Activated CD4-positive, alpha-beta T cell treated with anti-CD3 and anti-CD28 coated beads, Interleukin-2, amount 50 U/mL, for 1 hour (primary cell): ENCODE measurements at regions not wholly inside any gene's neighbourhood (a gene's known extent, or its start where the extent isn't known, plus 50 kb on each side); places are given as distances from the start of the nearest gene placed in this dataset.

Source experiments
- DNase-seq: peaks from one replicate; pipeline ENCODE4 v3.0.0-alpha.2; 2020

GRCh38 chr2:6359964-6360363, 505.7 kb downstream of the CMPK2 start:
- DNase-seq: no peak

DNA sequence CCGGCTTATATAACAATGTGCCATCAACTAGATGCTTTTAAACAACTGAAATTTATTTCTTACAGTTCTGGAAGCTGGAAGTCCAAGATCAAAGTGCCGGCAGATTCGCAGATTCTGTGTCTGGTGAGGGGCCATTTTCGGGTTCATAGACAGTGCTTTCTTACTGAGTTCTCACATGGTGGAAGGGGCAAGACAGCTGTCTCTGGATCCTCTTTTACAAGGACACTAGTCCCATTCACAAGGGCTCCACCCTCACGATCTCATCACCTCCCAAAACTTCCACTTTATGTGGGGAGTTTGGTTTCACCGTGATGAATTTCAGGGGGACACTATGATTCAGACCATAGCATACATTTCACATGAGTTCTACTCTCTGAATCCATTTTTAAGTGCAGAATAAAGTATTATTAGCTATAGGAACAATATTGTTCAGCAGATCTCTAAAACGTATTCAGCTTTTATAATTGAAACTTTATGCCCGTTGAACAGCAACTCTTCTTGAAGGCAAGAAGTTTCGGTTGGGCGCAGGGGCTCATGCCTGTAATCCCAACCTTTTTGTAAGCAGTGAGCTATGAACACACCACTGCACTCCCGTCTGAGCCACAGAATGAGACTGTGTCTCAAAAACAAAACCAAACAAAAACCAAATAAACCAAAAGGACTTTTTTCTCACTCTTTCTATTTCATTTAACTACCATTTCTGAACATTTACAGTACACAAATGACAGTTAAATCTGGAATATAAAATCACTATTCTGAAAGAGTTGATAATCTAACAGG, 502.8 kb downstream of the CMPK2 start:
- no peak for DNase-seq

- DNase-seq: no peak
Observed at GRCh38 chr2:6368281-6368680, 497.4 kb downstream of the CMPK2 start.

DNA sequence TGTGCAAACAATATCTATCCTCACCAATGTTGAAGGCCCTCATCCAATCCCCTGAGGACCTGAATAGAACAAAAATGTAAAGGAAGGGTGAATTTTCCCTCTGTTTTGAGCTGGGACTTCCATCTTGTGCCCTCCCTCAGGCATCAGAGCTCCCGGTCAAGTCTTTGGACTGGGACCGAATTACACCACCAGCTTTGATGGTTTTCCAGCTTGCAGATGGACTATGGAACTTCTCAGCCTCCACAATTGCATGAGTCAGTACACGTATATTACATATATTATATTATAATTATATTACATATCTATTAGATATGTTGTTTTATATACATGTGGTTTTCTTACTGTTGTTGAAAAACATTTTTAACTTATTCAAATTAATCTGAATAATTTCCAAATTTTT, 496.4 kb downstream of the CMPK2 start:
- DNase-seq: no peak

DNA sequence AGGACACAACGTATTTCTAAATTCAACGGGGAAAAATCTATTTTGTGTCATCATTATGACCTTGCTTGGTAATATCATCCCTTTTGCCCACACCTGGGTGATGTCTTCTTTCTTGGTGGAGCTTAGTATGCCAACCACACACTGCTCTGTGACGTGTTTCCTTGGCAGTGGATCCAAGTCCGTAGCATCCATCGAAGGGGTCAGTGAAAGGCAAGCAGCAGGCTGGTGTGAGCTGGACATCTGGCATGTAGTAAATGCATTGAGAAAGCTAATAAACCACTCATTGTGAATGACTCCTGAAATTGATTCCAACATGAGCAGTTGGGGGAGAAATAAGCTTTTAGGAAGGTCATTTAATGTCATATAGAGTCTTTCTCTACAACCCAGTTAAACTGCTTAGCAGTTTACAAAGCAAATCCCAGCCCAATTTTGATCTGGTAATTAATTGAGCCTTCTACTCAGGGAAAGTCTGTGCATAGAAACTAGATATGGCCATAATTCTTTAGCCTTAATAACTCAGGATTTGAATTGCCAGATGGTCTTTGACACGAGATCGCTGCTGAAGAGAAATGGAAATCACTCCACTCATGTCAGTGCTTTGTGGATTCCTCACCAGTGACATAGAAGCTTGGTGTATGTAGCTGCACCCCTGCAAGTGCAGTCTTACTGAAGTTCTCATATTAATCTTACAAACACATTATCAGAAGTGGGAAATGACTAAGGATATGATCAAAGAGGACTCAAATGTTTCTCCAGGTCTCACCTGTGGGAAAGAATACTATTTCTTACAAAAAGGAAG, 494.8 kb downstream of the CMPK2 start:
- no peak for DNase-seq

DNA sequence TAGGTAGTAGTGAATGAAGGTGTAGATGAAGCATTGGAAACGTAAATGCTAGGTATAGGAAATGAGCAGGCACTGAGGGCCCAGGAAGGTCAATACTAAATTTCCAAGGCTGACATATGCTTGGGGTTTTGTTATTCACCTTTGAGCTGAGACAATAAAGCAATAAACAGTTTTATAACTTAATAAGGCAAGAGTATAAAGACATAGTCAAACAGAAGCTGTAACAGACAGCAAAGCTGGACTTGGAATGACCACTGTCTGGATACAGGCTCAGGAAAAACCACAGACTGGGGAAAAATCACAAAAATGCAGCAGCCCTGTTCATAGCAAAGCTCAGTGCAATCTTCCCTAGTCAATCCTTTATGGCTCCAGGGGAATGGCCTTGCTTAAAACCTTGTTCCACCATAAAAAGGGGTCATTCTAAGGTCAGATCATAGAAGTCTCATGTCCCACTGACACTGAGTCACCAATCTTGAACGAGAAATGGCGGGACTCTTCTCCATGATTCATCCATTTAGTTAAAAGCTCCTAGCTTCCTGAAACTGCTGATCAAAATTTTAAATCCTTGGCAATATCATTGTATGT, 493.3 kb downstream of the CMPK2 start:
- DNase-seq: no peak

DNA sequence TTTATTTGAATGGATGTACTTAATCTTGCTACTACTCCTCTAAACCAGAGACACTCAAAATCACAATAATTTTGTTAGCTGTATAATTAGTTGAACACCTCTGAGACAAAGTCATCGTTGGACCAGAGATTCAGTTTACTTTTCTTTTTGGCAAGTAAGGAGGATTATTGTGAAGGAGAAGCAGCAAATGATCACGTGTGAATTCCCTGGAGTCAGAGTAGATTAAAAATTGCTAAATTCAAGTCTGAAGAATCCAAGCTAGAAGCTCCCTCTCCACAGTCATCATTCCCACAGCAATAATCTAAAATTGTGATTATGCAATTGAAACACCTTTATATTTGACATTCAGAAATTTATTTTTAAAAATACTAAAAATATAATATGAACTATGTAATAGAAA, 484.4 kb downstream of the CMPK2 start:
- no peak for DNase-seq

DNA sequence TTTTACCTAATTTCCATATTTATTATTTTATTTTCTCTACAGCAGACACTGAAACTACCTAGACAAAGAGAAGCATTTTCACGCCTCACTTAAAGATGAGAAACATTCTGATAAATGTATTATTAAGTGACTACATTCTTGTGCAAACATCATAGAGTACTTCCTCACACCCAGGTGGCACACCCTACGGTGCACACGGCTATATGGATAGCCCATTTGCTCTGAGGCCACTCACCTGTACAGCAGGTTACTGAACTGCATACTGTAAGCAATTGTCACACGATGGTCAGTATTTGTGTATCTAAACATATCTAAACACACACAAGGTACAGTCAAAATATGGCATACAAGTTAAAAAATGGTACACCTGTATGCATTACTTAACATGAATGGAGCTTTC, 481.4 kb downstream of the CMPK2 start:
- no peak for DNase-seq

DNA sequence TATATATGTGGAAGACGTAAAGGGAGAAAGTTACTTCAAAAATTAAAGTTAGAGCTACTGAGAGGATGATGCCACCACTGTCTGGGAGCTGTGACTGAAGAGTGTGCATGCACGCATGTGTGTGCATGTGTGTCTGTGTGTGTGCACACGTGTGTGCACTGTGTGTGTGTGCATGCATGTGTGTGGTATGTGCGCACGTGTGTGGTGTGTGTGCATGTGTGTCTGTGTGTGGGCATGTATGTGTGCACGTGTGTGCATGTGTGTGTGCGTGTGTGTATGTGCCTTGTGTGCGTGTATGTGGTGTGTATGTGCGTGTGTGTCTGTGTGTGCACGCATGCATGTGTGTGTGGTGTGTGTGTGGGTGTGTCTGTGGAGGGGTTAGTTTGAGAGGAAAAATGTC, 473.4 kb downstream of the CMPK2 start:
- DNase-seq: no peak

DNA sequence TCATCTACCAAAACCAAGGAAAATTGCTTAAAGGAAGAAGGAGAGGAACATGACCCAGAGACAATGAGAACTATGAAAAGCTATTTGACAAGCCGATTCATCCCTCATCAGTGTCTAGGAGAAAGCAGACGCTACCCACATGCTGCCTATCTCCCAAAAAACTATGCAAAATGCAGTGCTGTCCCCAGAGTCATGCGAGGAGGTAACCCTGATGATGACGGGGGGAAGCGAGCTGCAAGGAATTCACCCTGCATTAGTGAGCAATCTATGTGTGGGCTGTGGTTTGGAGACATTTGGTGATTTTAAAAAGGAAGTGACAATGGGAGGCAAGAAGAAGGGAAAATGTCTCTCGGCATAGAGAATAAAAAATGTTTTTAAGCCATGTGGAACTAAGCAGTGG, 472.7 kb downstream of the CMPK2 start:
- DNase-seq: no peak

DNA sequence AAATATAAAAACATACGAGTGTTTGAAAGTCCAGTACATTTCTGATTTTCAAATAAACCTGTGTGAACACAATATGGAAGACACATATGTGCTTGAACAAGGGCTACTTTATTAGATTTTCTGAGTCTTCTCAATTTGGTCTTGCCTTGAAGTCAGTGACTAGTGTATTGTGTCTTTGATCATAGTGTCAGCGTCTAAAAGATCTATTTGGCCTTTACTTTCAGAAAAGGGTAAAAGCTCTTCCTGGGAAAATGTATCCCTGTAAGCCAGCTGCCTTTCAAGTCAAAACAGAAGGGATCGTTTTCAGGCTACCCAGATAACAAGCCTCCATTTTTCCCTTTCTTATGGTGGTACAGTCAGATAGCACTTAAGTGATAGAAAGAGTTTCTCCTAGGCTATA, 471.9 kb downstream of the CMPK2 start:
- no peak for DNase-seq

- DNase-seq: no peak
Observed at GRCh38 chr2:6394276-6394675, 471.4 kb downstream of the CMPK2 start.

DNA sequence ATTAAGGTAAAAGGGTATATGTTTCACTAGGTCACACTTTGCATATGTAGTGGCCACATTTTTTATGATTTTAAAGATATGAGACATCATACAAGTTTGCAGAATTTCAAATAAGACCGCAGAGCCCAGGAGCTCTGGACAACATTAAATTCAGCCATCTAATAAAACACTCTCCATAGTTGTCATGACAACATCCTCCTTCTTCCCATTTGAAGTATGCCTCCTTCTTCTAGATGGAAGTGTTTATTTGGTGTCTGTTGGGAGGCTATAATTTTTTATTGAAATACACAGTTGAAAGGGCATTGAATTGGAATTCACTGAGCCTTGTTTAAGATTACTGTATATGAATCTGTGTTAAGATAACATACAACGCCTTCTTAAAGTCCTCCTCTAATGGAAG, 467.3 kb downstream of the CMPK2 start:
- no peak for DNase-seq

- no peak for DNase-seq
Observed at GRCh38 chr2:6401301-6401700, 464.4 kb downstream of the CMPK2 start.

DNA sequence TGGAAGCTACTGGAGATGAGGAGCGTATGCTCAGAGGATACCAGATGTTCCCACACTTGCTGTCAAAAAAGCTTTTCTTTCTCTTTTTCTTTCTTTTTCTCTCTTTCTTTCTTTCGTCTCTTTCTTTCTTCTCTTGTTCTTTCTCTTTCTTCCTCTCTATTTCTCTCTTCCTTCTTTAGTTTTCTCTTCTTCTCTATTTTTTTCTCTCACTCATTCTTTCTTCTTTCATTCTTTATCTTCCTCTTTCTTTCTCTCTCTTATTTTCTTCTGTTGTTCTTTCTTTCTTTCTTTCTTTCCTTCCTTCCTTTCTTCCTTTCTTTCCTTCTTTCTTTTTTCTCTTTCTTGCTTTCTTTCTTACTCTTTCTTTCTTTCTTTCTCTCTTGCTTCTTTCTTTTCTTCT, 457.6 kb downstream of the CMPK2 start:
- no peak for DNase-seq

GRCh38 chr2:6410313-6410712, 455.4 kb downstream of the CMPK2 start:
- DNase-seq: no peak

DNA sequence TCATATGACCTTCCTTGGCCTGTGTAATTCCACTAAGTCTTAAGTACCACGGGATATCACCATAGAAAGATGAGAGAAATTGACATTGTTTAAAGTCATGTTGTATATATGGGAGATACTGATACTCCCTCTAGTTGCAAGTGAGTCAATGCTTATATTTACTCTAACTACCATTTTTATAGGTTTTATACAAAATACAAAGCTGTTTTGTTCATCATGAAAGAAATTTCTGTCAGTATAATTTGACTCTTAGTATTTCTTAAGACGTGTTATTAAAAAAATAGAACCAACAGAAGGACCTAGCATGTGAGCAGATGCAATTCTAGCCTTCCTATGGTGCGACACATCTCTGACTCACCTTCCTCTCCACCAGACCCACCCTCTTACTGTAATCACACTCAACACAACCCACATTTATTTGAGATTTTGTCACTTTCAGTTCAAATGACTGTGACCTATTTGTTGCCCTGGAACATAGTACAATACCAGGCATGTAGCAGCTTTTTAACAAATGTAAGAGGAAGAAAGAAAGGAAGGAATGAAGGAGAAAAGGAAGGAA, 453.1 kb downstream of the CMPK2 start:
- DNase-seq: no peak

DNA sequence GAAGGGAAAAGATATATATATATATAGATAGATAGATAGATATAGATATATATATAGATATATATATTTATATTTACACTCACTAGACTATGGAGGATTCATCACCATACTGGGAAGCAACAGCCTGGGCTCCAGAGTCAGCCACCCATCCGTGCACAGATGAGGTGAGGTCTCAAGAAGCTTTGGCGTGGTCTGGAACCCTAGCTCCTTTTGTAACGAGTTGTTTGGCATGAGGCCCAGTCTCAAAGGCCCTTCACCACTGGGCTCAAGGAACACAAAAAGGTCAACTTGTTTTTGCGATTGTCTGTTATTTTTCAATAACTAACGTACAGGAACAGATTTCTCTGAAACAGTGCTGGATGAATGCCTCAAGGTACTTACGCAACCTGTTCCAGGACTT, 448.7 kb downstream of the CMPK2 start:
- no peak for DNase-seq

GRCh38 chr2:6418291-6418690, 447.4 kb downstream of the CMPK2 start:
- no peak for DNase-seq

DNA sequence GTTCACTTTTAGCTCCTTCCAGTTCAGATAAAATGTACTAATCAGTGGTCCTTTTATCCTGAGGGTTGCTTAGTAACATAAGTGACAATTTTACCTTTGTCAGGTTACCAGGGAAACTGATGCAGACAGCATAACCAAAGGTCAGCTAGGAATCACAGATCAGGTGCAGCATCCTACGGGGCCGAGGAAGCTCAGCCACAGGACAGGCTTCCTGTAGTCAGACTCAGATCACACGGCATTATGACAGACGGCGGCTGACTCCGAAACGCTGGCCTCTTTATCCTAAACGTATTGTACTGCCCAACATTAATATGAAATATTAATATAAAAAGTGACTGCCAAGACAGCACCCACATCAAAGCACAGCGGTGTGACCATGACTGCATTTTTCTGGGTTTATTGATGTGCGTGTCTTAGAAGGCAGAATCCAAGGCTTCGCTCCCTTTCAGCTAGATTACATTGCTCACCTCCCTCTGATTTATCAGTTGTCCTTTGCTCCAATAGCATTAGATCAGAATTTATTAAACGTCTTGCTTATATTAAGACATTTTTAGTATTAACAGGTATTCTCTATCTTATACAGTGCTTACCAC, 444.5 kb downstream of the CMPK2 start:
- DNase-seq: no peak

DNA sequence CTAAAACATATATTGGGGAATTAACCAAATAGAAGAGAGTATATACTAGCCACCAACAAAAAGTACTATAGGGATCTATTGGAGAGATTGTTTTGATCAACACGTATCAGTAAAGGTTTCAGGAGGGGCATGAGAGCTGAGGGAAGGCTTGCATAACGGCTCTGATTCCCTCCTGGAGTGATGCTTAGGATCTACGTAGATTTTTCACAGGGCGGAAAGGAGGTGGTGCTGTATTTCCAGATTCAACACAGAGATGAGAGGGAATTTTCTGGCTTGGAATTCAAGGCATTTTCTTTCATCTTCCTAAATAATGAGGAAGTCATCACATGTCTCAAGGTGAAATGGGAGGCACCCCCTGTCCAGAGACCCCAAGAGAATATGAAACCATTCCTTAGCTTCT, 443.8 kb downstream of the CMPK2 start:
- DNase-seq: no peak

GRCh38 chr2:6423157-6423556, 442.6 kb downstream of the CMPK2 start:
- DNase-seq: no peak

DNA sequence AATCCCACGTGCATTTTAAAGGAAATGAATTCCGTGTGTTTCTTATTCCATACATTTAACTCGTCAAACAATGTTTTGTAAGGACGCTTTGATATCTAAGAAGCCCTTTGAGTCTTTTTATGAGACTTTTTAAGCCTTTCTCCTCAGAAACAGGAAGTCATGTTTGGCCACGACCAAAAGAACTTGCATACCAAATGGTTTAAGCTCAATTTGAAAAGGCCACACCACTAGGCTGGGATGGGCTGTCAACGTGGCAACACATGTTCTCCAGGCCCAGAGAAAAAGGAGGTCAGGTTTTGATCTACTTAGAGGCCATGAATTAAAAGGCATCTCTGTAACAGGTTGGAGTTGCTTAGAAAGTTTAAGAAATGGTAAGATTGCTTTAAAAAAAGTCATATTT, 441.8 kb downstream of the CMPK2 start:
- DNase-seq: no peak
